Neural progenitor cell (in vitro differentiated cells): ENCODE measurements at regions not wholly inside any gene's neighbourhood (a gene's known extent, or its start where the extent isn't known, plus 50 kb on each side); places are given as distances from the start of the nearest gene placed in this dataset.

Experiments used
- CTCF ChIP-seq: fragments of 200-600 bp; sonication (generic); IDR thresholded peaks from 2 replicates; pipeline ENCODE4 v1.5.1; 2017; ENCODE audit warnings: antibody characterized with exemption, mild to moderate bottlenecking
- EZH2 ChIP-seq: fragments of 200-600 bp; sonication (generic); IDR thresholded peaks from 2 replicates; pipeline ENCODE4 v1.6.1; 2017; ENCODE audit warnings: antibody characterized with exemption, mild to moderate bottlenecking, moderate library complexity
- EZH2phosphoT487 ChIP-seq: fragments of 200-600 bp; sonication (generic); IDR thresholded peaks from 2 replicates; pipeline ENCODE4 v1.6.1; 2017; ENCODE audit warnings: antibody characterized with exemption

GRCh38 chr6:54050750-54051149, 60.5 kb upstream of the MLIP start:
- TF ChIP-seq EZH2 (no peak), CTCF (no peak), EZH2phosphoT487 (no peak)
